ENCODE measurements at regions not wholly inside any gene's neighbourhood (a gene's known extent, or its start where the extent isn't known, plus 50 kb on each side); places are given as distances from the start of the nearest gene placed in this dataset.

GRCh38 chr11:80512491-80512890, 1071.7 kb upstream of the TENM4 start:
- Mint-ChIP-seq H3K4me3 (no peak overlapping the region), H3K4me1 (no peaks in the 10 kb centered on the region)

More at GRCh38 chr11:80512491-80512890, 1071.7 kb upstream of the TENM4 start:
- H2BK15ac ChIP-seq (ENCODE audit: low read depth, low read length), result no peak overlapping the region
- H4K20me1 ChIP-seq (ENCODE audit: control insufficient read depth, insufficient read depth, insufficient read length), result no peaks in the 10 kb centered on the region
- H4K91ac ChIP-seq (ENCODE audit: insufficient read length, low read depth, low read length), result no peak overlapping the region
- no peak overlapping the region for H3T11ph ChIP-seq (ENCODE audit: low read length)
- no peak overlapping the region for H3K4ac ChIP-seq (ENCODE audit: low read depth, low read length)
- no peak overlapping the region for H3K4me2 ChIP-seq (ENCODE audit: insufficient read depth, insufficient read length, low read length)
- WGBS (ENCODE audit: extremely low coverage, insufficient read length, low lambda C conversion rate), result no CpG with 5 or more reads among the region's 3 CpGs
- no peak overlapping the region for H2BK120ac ChIP-seq (ENCODE audit: low read depth, low read length, poor library complexity, severe bottlenecking)
- no peak overlapping the region for H2AFZ ChIP-seq (ENCODE audit: low read length)
- H3K9ac ChIP-seq (ENCODE audit: extremely low read depth, insufficient read length, low read length), result no peak overlapping the region
- H2BK12ac ChIP-seq (ENCODE audit: insufficient read length, low read depth, low read length), result no peak overlapping the region
- no peak overlapping the region for H3K27ac ChIP-seq (ENCODE audit: insufficient read length, low read depth, low read length)
- no peak overlapping the region for H3K18ac ChIP-seq (ENCODE audit: insufficient read length, low read depth, low read length)
- H4K8ac ChIP-seq (replicated peaks; ENCODE audit: insufficient read length, low read depth, low read length), result no peak overlapping the region
- H3K27me3 Mint-ChIP-seq (ENCODE audit: low read depth), result no peaks in the 10 kb centered on the region
- H2AK5ac ChIP-seq (ENCODE audit: insufficient read length, low read length), result no peak overlapping the region
- H3K9me3 Mint-ChIP-seq, result peaks cover 9 to 13% of the 10 kb centered on the region in 2 experiments
- no peaks in the 10 kb centered on the region for H3K79me2 ChIP-seq (ENCODE audit: insufficient read depth, low read length)
- DNase-seq, result no peak
- no peaks in the 10 kb centered on the region for H3K4me1 ChIP-seq (ENCODE audit: insufficient read depth, low read length)
- H4K5ac ChIP-seq (ENCODE audit: insufficient read length, low read depth, low read length), result no peak overlapping the region
- peaks cover 5 to 9% (median 6%) of the 10 kb centered on the region in 3 experiments; a peak in 5 of 7 replicates for H3K36me3 Mint-ChIP-seq (ENCODE audit: insufficient read depth in 1 of 3, low read depth in 3 of 3)
- no peak overlapping the region for H2BK20ac ChIP-seq (ENCODE audit: low read depth, low read length, poor library complexity, severe bottlenecking)
- no peaks in the 10 kb centered on the region for H3K9me3 ChIP-seq (ENCODE audit: control insufficient read depth, low read depth, low read length)
- H3K23me2 ChIP-seq (ENCODE audit: insufficient read length, low read depth, low read length, poor library complexity, severe bottlenecking), result no peaks in the 10 kb centered on the region
- no peak overlapping the region for H3K56ac ChIP-seq (ENCODE audit: insufficient read length, low read depth, low read length)
- no peak overlapping the region for H2BK5ac ChIP-seq (ENCODE audit: insufficient read length, low read length)
- no peaks in the 10 kb centered on the region for H3K27me3 ChIP-seq (ENCODE audit: insufficient read depth, low read length)
- H3K27ac Mint-ChIP-seq, result no peak overlapping the region
- no peak overlapping the region for H3K14ac ChIP-seq (ENCODE audit: insufficient read depth, low read length)
- no peak overlapping the region for H3K23ac ChIP-seq (ENCODE audit: insufficient read length, low read depth, low read length)
- no peaks in the 10 kb centered on the region for H3K79me1 ChIP-seq (ENCODE audit: insufficient read depth, low read depth, low read length, poor library complexity, severe bottlenecking)
- no peak for TF ChIP-seq CTCF (conservative IDR thresholded peaks at IDR 0.05)

All from H9 (cell line).